ENCODE measurements at regions not wholly inside any gene's neighbourhood (a gene's known extent, or its start where the extent isn't known, plus 50 kb on each side); places are given as distances from the start of the nearest gene placed in this dataset.

DNA sequence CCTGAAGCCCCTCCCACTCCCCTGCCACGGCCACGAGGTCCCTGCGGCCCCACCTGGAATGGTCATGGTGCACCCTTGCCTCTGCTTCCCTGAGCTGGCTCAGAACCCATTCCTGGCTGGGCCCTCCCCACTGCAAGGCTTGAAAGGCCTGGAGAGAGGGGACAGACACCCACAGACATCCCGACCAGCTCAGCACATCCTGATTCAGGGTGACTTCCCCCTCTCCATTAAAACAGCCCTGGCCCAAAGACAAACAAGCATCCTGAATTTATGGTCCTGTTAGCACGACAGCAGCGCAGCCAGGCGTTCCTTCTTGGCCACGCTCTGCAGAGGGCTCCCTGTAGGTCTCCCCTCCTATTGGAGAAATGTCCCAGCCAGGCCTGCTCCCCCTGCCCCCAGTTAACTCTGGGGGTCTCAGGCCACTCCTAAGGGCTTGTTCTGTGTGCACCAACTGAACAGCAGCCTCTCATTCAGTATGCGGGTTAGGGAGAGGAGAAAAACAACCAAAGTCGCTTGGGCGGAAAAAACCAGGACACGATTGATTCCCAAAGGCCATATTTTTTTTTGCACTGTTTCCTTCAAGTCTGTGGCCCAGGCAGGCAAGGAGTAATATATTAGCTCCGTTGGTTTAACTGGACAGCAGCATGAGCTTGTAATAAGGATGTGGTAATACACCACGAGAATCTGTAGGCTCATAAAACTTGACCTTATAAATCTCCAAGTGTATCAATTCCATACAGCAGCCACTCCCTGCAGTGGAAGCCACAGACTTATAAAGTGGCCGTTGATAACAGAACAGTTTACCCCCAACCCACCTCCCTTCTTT, 106.7 kb upstream of the MSX1 start:
- CTCF ChIA-PET: no interaction called here
- no peak overlapping the region for H3K27ac Mint-ChIP-seq (ENCODE audit: unreplicated experiment)
- H3K4me3 Mint-ChIP-seq (ENCODE audit: low read depth, unreplicated experiment): no peak overlapping the region
- TF ChIP-seq, protein P1, sequence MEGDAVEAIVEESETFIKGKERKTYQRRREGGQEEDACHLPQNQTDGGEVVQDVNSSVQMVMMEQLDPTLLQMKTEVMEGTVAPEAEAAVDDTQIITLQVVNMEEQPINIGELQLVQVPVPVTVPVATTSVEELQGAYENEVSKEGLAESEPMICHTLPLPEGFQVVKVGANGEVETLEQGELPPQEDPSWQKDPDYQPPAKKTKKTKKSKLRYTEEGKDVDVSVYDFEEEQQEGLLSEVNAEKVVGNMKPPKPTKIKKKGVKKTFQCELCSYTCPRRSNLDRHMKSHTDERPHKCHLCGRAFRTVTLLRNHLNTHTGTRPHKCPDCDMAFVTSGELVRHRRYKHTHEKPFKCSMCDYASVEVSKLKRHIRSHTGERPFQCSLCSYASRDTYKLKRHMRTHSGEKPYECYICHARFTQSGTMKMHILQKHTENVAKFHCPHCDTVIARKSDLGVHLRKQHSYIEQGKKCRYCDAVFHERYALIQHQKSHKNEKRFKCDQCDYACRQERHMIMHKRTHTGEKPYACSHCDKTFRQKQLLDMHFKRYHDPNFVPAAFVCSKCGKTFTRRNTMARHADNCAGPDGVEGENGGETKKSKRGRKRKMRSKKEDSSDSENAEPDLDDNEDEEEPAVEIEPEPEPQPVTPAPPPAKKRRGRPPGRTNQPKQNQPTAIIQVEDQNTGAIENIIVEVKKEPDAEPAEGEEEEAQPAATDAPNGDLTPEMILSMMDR (IDR thresholded peaks at IDR 0.05; ENCODE audit: unreplicated experiment): no peak
- peaks cover 2% of the 10 kb centered on the region for H3K9me3 Mint-ChIP-seq (ENCODE audit: low read depth, unreplicated experiment)
- no peaks in the 10 kb centered on the region for H3K4me1 Mint-ChIP-seq (ENCODE audit: low read depth, unreplicated experiment)
- DNase-seq: no peak
- intact Hi-C loops (cut with micrococcal nuclease; ENCODE audit: unreplicated experiment): no loop called here
- H3K27me3 Mint-ChIP-seq (ENCODE audit: unreplicated experiment): no peaks in the 10 kb centered on the region
- no TSS peak for BruUV-seq (replicated peaks)
- no peaks in the 10 kb centered on the region for H3K36me3 Mint-ChIP-seq (ENCODE audit: insufficient read depth, unreplicated experiment)

GRCh38 chr4:4752025-4752424, 107.4 kb upstream of the MSX1 start:
- BruUV-seq (replicated peaks): no TSS peak
- TF ChIP-seq, protein P1 (IDR thresholded peaks at IDR 0.05; ENCODE audit: unreplicated experiment): no peak
- H3K4me1 Mint-ChIP-seq (ENCODE audit: low read depth, unreplicated experiment): no peaks in the 10 kb centered on the region
- H3K27ac Mint-ChIP-seq (ENCODE audit: unreplicated experiment): no peak overlapping the region
- no peaks in the 10 kb centered on the region for H3K27me3 Mint-ChIP-seq (ENCODE audit: unreplicated experiment)
- no peaks in the 10 kb centered on the region for H3K9me3 Mint-ChIP-seq (ENCODE audit: low read depth, unreplicated experiment)
- H3K4me3 Mint-ChIP-seq (ENCODE audit: low read depth, unreplicated experiment): no peak overlapping the region
- CTCF ChIA-PET: no interaction called here
- no peaks in the 10 kb centered on the region for H3K36me3 Mint-ChIP-seq (ENCODE audit: insufficient read depth, unreplicated experiment)
- intact Hi-C loops (cut with micrococcal nuclease; ENCODE audit: unreplicated experiment): no loop called here
- DNase-seq: no peak

GRCh38 chr4:4750187-4750586, 109.3 kb upstream of the MSX1 start:
- TF ChIP-seq, protein P1 (IDR thresholded peaks at IDR 0.05; ENCODE audit: unreplicated experiment): no peak
- Mint-ChIP-seq H3K27ac (ENCODE audit: unreplicated experiment) (no peak overlapping the region), H3K9me3 (ENCODE audit: low read depth, unreplicated experiment) (no peaks in the 10 kb centered on the region), H3K4me3 (ENCODE audit: low read depth, unreplicated experiment) (no peak overlapping the region), H3K4me1 (ENCODE audit: low read depth, unreplicated experiment) (no peaks in the 10 kb centered on the region), H3K27me3 (ENCODE audit: unreplicated experiment) (no peaks in the 10 kb centered on the region), H3K36me3 (ENCODE audit: insufficient read depth, unreplicated experiment) (no peaks in the 10 kb centered on the region)
- intact Hi-C loops (cut with micrococcal nuclease; ENCODE audit: unreplicated experiment): no loop called here
- CTCF ChIA-PET: no interaction called here
- DNase-seq: no peak
- BruUV-seq (replicated peaks): no TSS peak

DNA sequence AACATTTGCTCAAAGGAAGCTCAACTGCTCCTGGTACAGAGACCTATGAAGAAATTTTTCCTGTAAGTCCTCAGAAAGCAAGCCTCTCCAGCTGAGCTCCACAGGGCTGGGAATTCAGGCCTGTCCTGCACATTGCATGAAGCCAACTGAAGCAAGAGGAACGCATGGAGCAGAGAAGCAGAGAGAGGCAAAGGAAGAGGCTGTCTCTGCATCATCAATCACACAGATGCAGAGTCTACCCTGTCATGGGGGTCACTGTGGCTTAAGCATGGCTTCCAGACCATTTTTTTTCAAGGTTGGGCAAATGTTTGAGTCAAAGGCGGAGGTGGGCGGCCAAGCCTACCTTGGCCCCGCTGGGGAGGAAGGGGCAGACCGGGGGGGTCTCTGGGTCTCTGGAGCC, 110.3 kb upstream of the MSX1 start:
- DNase-seq: no peak
- Mint-ChIP-seq H3K9me3 (ENCODE audit: low read depth, unreplicated experiment) (no peaks in the 10 kb centered on the region), H3K36me3 (ENCODE audit: insufficient read depth, unreplicated experiment) (no peaks in the 10 kb centered on the region), H3K4me1 (ENCODE audit: low read depth, unreplicated experiment) (no peaks in the 10 kb centered on the region), H3K27me3 (ENCODE audit: unreplicated experiment) (no peaks in the 10 kb centered on the region), H3K27ac (ENCODE audit: unreplicated experiment) (no peak overlapping the region), H3K4me3 (ENCODE audit: low read depth, unreplicated experiment) (no peak overlapping the region)
- CTCF ChIA-PET: no interaction called here
- intact Hi-C loops (cut with micrococcal nuclease; ENCODE audit: unreplicated experiment): no loop called here
- BruUV-seq (replicated peaks): no TSS peak
- TF ChIP-seq, protein P1 (IDR thresholded peaks at IDR 0.05; ENCODE audit: unreplicated experiment): no peak
